Head of caudate nucleus (tissue), 42 donors: ENCODE measurements at regions not wholly inside any gene's neighbourhood (a gene's known extent, or its start where the extent isn't known, plus 50 kb on each side); places are given as distances from the start of the nearest gene placed in this dataset.

ENCODE experiments used
- DNase-seq, 42 donors: peaks; one replicate each; pipeline versions ENCODE4 v3.0.0 to v3.0.0-alpha.2; 2020 to 2021; ENCODE audit warnings: mixed read lengths in 7 of 42
- intact Hi-C: fragments of 100-400 bp; cut with DNase I; formaldehyde crosslinking; loops from one replicate; pipeline ENCODE4 v1.15.0; 2022

DNA sequence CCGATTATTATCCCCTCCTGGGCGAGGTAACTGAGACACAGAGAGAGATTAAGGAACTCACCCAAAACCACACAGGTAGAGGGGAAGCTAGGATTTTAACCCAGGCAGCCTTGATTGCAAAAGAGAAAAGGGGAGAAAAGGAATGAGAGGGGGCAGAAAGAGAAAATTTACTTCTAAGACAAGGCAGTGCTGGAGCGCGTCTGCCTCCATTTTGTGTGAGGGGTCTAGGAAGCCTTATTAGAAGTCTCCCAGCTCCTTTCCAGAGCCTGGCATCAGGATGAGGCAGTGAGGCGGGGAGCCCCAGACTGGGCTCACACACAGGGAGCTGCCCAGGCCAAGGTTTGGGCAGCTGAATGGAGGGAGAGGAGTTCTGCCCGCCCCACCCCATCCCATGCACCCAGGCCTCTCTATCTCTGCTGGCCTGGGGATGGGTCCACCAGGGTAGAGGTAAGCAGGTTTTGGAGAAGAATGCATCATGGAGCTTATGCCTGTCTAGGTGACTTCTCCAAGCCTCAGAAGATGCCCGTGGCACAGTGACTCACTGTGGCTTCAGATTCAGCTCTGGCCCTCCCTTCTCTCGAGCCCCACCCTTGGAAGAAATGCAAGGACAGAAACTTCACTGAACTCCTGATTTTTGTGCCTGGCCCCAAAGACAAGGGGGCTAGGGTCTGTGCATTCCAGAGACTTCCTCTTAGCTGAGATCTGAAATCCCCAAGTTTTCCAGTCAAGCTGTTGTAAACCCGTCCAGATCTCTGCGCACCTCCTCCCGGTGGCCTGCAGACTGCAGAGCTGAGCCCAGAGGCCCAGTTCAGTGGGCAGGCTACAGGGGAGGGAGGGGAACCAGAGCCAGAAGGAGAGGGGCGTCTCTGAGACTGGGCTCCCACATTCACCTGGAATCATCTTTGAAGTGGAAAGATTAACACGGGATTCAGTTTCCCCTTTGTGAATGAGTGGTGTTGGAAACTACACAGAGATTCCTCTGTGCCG, 95.1 kb upstream of the CDH5 start:
- intact Hi-C loops = no loop called here
- peak in 4 of 42 donors; percentile 7 to 35 (median 24) for DNase-seq

DNA sequence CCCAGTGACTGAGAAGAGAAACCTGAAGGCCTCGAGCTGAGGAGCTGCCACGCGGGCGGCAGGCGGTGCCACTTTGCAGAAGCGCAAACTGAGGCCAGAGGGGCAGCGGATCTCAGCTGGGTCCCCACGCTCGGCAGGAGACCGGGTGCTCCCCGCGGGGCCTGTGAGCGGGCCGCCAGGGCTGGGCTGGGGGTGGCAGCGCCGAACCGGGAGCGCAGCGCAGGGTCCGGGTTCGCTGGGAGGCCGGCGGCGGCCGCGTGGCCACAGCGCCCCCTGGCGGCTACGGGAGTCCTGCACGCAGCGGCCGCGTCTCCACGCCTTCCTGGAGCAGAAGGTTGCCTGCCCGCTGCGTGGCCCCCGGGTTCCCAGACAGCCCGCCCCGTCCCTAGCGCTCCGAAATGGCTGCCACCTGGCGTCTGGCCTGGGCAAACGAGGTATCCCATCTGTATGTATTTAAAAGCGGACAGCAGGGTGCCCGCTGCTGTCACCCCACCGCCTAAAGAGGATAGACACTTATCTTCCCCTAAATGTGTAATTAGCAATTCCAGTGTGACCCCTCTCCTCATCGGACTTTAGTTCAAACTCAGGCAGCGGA, 96.1 kb upstream of the CDH5 start:
- peak; percentile 14 to 91 (median 75) for DNase-seq
- intact Hi-C loops = no loop called here

DNA sequence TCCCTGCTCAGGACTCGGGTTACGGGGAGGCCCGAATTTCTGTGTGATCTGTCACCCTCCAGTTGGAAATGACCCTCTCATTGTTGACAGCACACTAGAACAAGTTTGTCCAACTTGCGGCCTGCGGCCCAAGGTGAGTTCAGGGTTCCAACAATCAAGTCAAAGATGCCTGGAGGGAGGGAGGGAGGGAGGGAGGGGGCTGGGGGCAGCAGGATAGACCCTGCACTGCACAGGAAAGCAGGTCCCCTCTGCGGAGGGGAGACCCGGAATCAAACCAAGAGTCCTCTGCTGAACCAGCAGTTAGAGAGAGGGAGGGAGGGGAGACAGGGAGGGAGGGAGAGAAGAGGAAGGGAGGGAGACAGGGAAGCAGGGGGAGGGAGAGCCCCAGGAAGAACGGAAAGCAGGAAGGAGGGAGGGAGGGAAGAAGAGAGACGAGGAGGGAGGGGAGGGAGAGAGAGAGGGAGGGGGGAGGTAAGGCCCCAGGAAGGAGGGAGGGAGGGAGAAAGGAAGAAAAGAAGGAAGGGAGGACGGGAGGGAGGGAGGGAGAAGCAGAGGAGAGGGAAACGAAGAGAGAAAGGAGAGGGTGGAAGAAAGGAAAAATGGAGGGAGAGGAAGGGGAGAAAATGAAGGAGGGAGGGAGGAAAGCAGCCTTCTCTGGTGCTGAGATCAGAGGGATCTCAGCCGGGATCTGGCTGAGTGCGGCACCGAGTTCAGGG, 96.7 kb upstream of the CDH5 start:
- intact Hi-C loops = no loop called here
- peak in 6 of 42 donors; percentile 6 to 29 (median 8) for DNase-seq

DNA sequence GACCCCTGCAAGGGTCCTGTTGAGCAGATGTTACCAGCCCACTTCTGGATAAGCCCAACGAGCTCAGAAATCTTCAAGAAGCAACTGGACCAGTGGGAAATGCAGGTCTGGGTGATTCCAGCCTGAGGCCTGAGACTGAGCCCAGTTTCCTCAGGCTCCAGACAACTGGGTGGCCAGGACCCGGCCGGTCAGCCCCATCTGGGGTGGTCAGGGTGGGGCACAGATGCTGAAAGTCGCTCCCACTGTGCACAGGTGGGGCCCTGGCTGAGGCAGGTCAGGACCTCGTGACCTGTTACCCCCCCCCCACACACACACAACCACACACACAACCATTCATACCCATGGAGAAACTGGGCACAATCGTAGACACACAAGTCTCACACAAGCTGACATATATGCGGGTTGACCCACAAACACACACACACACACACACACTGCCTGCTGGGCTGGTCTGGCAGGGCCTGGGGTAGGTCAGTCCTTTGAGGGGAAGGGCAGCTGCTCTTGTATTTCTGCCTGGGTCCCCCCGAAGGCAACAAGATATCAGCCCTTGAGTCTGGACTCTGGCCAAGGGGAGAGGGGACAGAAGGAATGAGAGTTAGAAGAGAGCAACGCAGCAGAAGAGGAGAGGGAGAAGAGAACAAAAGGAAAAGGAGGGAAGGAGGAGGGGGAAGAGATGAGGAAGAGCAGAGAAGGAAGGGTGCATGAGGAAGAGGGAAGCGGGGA, 99.0 kb upstream of the CDH5 start:
- intact Hi-C loops = no loop called here
- peak in 4 of 42 donors; percentile 1 to 33 (median 12) for DNase-seq

DNA sequence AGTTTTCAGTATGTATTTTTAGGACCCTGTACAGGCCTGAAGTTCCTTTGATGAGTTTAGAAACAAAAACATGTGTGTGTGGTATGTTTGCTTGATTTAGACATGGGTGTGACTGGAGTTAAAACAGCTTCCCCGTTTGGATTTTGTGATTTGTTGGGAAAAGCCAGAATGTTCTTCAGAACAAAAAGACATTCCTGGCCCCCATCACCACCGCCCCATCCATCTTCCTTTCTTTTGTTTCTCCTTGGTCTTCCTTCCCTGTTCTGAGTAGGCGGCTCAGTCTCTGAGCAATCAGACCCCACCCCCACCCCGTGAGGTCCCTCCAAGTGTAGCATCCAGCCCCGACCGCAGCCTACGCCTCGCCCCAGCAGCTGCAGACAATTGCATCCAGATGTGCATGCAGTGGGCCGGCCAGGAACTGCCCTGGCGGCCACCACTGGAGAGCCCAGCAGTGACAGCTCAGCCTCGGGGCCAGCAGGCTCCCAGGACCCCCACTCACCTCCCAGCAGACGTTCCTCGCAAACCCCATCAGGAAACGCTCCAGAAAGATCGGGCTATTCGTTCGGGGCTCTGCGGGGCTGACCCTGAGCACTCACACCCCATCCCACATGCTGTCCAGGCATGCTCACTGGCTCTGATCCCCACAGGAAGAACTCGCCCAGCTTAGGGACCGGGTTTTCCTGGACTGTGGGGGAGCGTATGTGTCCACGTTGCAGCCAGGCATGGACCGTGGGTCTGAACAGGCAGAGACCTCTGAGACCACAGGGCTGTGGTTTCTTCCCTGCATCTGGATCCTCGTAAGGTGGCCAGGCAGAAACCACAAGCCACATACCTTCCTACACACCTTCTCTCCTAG, 99.8 kb upstream of the CDH5 start:
- intact Hi-C loops = no loop called here
- DNase-seq = peak in 5 of 42 donors; percentile 8 to 33 (median 14)

DNA sequence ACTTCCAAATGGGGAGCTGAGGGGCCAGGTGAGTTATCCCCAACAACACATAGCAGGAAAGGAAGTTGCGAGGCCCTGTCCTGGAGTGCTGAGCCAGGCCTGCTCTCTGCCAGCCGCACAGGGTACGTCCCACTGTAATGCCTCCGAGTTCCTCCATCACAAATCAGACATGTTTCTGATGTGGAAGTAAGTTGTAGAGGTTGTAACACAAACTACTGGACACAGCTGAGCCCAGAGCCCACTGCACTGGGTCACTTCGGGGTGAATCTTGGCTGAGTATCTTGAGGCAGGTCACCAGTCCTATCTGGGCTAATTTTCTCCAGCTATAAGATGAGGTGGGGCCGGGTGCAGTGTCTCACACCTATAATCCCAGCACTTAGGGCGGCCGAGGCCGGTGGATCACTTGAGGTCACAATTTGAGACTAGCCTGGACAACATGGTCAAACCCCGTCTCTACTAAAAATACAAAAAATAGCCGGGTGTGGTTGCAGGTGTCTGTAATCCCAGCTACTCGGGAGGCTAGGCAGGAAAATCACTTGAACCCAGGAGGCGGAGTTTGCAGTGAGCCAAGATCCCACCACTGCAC, 100.8 kb upstream of the CDH5 start:
- intact Hi-C loops = no loop called here
- DNase-seq = peak in 4 of 42 donors; percentile 9 to 33 (median 14)

DNA sequence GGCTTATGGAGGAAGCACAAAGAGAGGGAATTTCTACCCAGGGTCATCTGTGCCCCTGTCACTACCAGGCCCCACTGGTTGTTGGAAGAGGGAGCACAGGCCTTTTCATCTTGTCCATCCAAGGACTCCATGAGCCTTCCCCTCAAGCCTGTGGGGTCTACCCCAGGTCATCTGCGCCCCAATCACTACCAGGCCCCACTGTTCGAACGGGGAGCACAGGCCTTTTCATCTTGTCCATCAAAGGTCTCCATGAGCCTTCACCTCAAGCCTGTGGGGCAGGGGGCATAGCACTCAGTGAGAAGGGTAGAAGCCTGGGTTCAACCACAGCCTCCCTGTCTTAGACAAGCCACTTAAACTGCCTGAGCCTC, 101.5 kb upstream of the CDH5 start:
- intact Hi-C loops = no loop called here
- peak in 4 of 42 donors; percentile 6 to 27 (median 13) for DNase-seq

DNA sequence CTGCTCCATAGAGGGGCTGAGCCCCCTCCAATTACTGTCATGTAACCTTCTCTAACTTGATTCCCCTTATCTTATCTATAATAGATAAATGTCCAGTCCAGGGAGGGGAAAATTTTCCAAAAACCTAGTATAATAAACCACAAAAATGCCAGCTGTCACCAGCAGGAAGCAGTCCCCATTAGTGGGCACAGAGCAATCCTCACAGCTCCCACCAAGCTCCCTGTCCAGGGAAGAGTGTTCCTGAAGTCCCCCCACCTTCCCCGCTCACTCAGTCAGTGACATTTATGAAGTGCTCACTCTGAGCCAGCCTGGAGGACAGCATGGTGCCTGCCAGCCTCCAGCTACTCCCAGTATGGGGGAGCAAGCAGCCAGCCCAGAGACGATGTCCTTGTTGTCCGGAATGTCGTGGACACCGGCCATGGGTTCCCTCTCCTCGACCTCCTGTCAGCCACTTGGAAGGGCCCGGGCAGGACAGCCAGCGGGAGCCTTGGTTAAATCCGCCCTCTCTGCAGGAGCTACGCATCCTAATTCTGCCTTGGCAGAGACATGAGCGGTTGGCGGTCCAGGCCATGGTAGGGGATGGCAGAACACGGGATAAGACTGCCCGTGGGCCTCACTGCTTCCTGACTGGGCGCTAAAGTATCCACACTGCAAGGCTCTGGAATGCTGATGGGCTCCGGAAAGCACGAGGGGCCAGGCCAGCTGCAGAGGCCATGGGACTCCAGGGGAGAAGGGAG, 102.0 kb upstream of the CDH5 start:
- peak in 5 of 42 donors; percentile 3 to 32 (median 14) for DNase-seq
- intact Hi-C loops = no loop called here

DNA sequence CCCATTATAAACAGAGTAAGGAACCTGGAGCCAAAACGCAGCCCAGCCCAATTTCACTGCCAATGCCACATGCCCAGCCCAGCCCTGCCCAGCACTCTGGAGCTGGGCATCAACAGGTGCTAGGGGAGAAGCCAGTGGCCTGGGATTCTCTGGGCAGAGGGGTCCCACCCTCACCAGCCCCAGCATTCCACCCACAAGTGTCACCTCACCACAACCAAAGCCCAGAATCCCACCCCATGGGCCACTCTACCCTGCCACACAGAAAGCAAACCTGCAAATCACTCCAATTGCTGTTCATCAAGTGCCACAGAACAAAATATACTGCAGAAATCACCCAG, 102.5 kb upstream of the CDH5 start:
- intact Hi-C loops = no loop called here

DNA sequence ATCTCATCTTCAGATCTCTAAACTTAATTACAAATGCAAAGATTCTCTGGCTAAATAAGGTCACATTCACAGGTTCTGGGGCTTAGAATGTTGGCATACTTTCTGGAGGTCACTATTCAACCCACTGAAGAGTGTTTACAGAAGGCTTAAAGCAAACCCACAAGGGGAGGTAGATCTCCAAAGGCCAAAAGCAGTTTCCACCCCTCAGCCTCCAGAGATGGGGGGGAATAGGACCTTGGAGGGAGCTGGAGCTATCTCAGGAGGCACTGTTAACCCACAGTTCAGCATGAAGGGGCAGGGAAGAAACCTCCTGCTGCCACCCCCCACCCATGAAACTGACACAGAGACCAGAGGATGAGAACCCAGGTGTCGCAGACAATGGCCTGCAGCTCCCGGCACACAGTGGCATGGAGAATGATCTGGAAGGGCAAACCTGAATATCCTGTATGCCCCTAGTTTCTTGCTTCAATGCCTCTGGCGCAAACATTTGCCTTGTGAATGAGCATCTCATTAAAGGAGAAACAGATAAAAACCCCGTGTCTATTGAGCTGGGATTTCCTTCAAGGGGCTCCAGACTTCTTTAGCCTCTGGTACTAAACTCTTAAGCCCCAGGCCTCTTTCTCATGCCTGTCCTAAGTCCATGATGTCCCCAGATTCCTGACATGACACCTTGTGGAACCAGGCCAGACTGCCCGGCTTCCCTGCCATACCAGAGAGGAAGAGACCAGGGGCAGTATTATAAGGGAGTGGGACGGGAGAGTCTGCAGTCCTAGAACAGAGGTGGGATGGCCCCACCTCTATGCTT, 103.1 kb upstream of the CDH5 start:
- intact Hi-C loops = no loop called here
- peak in 4 of 42 donors; percentile 8 to 23 (median 20) for DNase-seq

More for the DNA sequence above, 102.5 kb upstream of the CDH5 start:
- peak in 3 of 42 donors; percentile 3 to 30 (median 4) for DNase-seq

DNA sequence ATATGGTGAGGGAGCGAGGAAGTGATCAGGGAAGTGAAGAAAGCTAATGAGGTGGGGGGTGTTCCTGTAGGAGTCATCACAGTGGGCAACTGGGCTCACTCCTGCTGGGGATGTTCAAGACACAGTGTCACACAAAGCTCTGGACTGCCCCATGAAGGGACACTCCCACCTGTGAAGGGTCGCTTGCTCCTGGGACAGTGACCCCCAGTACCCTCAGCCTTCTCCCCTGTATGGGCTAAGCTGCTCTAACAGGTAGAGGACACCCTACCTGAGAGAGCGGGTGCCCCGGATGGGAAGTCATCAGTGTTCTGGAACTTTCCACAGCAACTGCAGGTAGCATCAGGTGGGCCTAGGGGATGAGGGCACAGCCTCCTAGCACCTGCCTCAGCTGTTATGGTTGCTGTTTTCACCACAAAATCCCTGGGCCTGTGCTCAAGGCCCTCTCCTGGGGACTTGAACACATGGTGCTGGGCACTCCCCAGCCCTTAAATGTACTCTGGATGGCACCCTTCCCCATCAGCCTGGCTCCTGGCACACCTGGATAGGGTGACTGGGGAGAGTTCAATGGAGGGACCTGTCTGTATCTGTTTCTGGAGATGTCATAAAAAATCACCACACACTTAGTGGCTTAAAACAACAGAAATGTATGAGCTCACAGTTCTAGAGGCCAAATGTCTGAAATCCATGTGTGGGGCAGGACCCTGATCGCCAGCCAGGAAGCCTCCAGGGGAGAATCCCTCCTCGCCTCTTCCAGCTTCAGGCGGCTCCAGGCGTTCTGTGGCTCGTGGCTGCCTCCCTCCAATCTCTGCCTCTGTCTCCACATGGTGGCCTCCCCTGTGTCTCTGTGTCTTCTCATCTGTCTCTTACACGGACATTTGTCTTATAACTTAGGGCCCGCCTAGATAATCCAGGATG, 104.0 kb upstream of the CDH5 start:
- intact Hi-C loops = no loop called here
- peak in 4 of 42 donors; percentile 9 to 32 (median 20) for DNase-seq

DNA sequence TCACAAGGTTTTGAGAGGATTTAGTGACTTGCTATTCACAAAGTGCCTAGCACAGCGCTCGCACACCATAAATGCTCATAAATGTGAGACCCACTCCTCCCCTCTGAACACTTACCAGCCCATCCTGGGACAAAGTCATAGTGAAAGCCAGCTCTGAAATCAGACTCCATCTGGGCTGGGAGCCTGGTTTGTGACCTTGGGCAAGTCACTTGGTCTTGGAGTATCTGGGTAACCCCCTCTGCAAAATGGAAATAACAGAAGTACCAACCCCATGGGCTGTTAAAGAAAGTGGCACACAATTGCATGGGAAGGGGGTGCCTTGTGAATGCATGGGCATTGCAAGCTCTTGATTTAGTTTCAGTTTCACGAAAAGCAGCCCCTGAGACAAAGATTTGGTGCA, 104.7 kb upstream of the CDH5 start:
- intact Hi-C loops = no loop called here
- peak in 1 of 42 donors; percentile 25 for DNase-seq

DNA sequence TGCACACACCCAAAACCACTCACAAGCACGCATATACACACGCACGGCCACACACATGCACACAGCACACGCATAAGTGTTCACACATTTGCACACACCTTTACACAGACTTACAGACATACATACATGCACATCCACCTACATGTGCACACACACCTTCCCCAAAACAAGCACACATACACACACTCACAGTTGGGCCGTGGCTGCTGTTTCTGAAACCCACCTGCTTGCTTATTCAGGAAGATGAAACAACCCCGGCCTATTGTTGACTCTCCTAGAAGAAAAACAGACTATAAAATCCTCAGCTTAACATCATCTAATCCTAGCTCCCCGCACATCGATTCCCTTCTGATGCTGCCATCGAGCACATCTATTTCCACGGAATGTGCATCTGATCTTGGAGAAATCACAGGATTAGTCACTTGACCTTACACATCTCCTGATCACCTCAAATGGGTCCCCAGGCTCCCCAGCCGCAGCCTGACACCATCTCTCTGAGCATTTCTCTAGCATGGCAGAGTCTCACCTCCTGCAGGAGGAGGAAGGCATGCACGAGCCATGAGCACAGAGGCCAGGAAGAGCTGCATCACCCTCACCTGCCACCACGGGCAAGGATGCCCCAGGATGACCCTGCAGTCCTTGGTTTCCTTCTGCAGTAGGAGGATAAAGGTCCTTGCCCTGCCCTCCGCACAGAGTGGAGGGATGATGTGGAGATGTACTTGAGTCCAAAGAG, 105.8 kb upstream of the CDH5 start:
- peak in 5 of 42 donors; percentile 2 to 33 (median 9) for DNase-seq
- intact Hi-C loops = no loop called here
